Activated CD4-positive, alpha-beta T cell treated with anti-CD3 and anti-CD28 coated beads for 24 hours (primary cell): ENCODE measurements at regions not wholly inside any gene's neighbourhood (a gene's known extent, or its start where the extent isn't known, plus 50 kb on each side); places are given as distances from the start of the nearest gene placed in this dataset.

Experiments used
- DNase-seq, 2 donors: peaks; one replicate each; pipeline ENCODE4 v3.0.0-alpha.2; 2020; ENCODE audit warnings: low read depth in 2 of 2

DNA sequence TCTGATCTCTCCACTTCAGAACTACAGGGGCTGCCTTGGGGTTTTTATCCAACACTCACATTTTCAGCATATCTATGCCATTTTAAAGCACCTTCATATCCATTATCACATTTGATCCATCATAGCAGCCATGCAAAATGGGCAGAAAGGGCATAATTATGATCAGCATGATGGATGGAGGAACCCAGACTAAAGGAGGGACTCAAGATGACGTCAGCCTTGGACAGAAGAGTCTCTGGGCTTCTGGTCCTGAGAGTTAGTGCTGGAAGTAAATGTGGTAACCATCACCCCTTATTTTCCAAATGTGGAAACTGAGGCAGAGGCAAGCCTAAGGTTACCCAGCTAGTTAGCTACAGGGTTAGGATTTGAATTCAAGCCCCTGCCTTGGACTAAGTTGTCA is 273.1 kb downstream of the DRD1 start:
- no peak for DNase-seq

DNA sequence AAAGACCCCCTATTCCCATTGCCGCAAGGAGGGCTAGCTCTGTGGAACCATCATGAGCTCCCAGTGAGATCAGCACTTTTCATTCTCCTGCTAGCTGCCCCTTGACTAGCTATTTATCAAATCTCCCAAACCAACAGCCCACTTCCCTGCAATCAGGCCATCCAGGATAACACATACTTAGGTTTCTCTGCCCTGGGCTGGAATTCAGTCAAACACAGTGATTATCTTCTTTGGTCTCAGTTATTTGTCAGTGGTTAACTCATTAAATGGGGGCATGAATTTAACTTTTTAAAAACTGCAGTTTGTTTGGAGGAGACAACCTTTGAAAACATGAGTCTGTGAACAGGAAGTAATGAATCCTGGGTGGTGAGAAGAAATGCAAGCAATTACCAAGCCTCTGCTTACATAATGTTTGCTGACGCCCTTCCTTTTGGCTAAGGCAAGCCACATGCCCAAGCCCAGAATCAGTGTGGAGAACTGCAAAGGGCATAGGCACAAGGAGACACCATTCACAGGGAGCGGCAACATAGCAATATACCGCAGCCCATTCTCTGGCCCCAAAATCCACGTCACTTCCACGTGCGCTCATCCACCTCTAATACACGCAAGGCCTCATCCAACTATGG is 275.0 kb downstream of the DRD1 start:
- DNase-seq, result no peak

DNA sequence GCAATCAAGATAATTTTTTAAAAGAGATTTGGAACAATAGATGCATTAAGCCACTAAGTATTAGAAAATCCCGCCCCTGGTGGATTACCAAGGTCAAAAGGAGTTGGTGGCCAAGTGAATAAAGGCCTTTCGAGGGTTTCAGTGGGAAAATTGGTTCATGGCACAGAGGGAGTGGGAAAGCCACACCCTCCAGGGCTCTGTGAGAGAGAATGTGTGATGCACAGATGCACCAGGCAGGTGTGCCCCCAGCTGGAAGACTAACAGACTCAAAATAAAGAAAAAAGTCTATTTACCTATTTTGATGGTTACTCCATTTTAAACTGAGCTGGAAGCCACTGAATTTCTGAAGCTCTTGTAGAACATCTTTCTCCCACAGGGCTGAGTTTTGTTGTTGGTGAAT is 278.0 kb downstream of the DRD1 start:
- no peak for DNase-seq

DNA sequence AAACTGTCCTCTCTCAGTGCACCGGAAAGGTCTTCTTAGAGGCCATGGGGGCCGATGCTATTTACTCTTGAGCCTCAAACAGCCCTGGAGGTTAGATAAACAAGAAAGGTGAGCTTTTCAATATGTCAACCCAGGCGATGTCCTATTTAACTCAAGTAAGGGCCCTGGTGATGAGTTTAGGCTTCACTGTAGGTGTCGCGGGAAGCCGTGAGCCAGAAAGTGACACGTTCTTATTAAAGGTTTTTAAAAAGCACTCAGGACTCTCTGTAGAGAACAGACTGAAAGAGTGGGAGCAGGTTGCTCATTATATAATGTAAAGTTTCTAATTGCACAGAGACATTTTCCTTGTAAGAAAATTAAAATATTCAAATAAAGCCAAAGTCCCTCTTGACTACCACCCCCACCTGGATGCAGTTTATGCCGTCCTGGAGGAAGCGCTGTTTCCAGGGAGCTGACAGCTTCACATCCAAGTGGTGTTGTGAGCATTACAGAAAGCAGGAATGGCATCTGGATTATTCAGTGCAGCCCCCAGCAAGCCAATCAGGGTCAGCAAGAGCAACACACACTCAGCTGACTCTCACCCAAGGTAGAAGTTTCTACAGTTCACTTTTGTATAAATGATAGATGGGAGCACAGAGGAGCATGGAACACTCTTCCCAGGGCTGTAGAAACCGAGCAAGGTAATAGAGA is 280.3 kb downstream of the DRD1 start:
- DNase-seq, result no peak

DNA sequence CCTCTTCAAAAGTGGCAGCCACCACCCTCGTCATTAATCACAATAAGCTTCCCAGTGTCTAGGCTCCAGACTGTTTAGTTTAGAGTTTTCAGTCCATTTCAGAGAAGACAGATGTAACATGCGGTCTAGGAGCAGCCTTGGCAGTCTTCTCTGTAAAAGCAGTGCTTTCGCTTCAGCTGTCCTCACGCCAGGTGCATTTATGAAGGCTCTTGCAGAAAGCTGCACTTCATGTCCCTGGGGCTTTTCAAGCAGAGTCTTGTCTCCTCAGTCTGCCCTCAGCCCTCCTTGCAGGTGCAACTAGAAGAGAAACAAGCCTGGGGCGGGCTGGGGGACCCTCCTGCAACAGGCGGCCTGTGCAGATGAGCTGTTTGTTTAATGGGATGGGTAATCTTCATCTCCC is 281.9 kb downstream of the DRD1 start:
- no peak for DNase-seq

DNA sequence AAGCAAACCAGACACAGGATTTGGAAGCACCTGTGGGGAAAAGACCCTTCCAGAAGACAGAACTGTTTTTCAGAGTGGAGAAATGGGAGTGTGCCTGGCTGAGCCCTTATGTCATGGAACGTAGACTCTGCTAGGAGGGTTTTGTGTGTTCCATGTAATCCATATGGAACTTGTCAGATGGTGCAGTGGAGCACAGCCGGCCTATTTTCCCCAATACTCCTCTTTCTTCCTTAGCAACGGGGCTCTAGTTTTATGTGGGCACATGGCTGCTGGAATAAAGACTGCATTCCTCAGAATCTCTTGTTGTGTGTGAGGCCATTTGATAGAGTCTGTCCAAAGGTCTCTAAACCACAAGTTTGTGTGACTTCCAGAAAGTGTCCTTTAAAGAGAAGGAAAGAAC is 284.0 kb downstream of the DRD1 start:
- DNase-seq, result no peak

DNA sequence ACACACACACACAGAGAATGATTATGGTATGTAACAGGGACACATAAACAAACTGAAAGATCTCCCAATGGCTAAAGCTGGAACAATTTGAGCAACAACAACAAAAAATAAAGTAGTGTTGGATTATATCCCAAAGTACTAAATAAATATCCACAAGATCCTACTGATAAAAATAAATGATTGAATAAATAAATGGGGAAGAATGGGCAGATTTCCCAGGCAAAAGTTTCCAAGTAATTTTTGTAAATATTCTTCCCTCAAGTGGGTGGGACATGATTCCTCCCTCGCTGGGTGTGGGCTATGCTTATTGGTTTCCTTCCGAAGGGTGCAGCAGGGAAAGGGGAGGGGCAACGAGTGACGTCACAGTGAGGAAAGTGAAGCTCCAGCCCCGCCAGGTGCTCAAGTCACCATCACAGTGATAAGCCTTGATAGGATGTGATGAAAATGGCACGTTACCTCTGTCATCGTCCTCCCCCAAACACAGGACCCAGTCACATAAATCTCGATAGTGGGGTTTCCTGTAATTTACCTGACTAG is 295.3 kb downstream of the DRD1 start:
- no peak for DNase-seq

DNA sequence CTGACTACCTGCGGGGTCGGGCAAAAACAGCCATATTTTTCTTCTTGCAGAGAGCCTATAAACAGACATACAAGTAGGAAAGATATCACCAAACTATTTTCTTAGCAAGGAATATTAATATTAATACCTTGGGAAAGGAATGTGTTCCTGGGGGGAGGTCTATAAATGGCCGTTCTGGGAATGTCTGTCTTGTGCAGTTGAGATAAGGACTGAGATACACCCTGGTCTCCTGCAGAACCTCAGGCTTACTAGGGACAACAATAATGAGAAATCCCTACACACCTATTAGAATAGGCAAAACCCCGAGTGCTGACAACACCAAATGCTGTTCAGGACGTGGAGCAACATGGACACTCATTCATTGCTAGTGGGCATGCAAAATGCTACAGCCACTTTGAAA is 297.2 kb downstream of the DRD1 start:
- no peak for DNase-seq

DNA sequence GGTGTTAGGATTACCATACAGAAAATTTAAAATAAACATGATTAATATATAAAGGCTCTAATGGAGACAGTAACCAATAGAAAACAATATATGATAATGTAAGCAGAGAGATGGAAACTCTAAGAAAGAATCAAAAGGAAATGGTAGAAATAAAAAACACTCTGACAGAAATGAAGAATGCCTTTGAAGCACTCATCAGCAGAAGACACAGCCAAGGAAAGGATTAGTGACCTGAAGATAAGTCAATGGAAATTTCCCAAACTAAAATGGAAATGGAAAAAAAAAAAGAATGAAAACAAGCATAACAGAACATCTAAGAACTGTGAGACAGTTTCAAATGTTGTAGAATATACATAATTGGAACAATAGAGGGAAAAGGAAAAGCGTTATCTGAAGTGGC is 302.6 kb downstream of the DRD1 start:
- no peak for DNase-seq

DNA sequence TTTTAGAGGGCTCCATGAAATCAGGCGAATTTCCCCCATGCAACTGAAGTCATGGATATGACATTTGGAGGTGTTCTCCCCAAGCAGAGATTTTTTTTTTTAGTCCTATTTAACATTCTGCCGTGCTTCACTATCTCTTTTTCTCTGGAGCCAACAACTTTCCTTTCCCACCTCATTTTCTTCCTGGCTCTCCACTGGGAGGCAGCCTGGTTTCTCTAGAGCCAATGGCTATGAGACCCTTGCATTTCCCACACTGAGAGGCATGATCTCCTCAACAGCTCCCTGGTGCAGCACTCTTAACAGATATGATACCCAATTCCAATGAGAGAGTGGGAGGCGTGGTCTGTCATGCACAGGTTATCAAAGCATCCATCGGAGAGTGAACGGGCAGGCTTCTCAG is 310.8 kb downstream of the DRD1 start:
- DNase-seq, result no peak

DNA sequence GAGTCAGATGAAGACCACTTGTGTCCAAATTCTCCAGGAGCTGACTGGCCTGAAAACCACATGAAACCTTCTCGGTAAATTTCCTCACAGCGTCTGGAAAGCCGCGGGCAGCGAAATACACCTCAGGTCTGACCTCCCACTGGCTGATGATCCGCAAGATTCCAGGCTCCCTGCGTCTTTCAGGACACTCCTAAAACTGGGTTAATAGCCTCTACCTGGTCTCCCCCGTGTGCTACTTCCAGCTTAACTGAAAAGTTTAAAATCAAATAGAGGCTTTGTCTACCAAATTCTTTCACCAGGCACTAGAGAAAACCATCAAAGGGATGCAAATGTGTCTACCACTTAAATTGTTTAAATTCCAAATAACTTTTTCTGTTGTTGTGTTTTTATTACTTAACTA is 312.6 kb downstream of the DRD1 start:
- no peak for DNase-seq

DNA sequence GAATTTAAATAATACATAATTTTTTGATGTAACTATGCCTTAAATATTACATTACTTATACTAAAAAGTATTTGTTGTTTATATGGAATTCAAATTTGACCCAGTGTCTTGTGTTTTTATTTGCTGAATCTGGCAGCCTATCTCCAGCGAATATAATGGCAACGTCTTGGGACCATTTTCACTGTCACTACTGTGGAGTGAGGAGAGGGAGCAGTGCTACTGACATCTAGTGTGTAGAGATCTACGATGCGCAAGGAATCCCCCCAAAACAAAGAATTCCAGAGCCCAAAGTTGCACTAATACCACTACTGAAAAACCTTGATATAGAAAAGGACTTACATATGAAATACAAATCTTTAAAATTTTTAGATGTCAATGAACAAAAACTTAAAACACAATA is 314.4 kb downstream of the DRD1 start:
- DNase-seq, result no peak

DNA sequence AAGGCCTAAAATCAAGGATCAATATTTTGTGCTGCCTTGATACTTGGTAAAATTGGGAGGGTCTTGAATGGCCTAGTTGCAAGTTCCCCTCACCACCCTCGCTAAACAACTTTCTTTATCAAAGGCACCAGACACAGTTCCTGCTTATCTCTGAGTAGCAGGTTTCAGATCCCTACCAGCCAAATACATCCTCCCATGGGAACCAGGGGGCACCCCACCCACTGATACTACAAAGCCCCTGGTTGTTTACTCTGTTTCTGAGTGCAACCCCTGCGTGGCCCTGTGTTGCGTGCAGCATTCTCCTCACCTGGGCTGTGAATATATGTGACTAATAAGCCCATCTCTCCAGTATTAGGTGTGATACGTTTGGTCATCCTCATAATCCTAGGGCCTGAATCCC is 314.9 kb downstream of the DRD1 start:
- DNase-seq, result no peak

DNA sequence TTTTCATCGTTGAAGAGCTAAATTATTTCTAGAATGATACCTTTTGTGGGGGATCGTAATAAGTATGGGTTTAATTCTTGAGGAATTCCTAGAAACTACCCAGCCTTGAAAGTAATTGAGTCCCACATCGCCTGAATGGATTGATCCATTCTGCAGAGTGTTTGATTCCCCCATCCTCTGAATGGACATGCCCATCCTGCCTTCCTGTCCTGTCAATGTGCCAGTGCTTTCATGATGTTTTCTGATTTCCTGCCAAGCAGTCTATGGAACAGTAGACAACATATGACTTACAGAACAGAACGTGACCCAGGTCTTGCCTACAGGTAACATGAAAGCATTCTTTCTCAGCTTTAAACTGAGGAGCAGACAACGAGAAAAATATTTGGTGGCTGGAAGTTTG is 319.2 kb downstream of the DRD1 start:
- no peak for DNase-seq

DNA sequence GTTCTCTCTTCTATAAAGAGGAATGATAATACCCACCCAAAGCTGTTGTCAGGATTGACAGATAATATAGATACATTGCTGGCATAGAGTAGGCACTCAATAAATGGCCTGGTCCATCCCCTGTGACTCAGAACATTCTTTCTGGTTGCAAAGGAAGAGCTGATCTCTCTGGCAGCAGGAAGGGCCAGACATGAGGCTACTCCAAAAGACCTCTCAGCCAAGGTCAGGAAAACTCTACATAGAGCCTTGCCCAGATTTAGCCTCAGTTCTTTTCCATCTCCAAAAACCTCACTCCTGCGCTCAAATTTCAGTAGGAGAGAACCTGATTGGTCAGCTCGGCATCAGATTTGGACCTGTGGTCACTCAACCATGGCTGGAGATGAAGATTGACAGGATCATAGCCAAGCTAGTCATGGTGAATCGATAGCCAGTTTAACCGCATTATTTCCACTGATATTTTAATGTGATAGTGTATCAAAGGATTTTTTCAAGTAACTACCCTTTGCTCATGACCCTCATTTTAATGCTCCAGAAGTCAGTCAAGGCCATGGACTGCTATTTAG is 319.6 kb downstream of the DRD1 start:
- no peak for DNase-seq

DNA sequence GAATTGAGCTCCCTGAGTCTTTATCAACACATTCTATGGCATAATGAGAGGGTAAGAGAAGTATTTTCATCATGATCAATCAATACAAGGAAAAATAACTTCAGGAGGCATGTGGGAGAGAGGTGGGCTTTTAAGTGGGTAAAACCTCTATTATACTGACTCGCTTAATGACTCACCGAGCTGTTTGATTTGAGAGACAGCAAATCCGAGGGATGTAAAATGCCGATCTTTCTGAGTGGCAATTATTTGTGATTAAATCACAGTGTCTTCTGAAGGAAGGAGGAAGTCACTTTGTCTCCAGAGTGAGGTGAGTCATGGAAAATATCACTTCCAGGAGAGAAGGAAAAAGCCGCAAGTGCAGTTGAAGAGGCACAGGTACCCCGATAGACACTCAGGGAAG is 320.4 kb downstream of the DRD1 start:
- DNase-seq, result no peak

DNA sequence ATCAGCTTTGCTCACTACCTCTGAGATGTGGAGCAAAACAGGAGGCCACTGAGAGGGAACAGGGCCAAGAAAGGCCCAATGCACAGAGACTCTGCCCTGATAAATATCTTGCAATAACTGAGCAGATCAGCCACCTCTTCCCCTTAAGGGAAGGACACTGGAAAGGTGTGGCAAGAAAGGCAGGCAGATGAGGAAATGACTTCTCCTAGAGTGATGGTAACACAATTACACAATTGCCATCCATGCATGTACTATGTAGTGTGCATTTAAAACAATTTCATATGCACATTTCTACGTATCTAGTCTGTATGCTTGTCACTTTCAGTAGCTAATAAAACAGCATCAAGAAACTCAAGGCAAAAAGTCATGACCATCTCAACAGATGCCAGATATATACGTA is 322.5 kb downstream of the DRD1 start:
- DNase-seq, result no peak

DNA sequence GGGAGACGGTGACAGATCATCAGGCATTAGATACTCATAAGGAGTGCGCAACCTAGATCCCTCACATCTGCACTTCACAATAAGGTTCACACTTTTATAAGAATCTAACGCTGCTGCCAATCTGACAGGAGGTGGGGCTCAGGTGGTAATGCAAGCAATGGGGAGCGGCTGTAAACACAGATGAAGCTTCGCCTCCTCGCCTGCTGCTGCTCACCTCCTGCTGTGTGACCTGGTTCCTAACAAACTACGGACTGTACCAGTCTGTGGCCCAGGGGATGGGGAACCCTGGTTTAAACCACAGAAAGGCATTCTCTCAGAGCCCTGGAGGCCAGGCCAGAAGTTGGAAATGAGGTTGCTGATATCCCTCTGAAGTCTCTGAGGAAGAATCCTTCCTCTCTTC is 323.6 kb downstream of the DRD1 start:
- no peak for DNase-seq

DNA sequence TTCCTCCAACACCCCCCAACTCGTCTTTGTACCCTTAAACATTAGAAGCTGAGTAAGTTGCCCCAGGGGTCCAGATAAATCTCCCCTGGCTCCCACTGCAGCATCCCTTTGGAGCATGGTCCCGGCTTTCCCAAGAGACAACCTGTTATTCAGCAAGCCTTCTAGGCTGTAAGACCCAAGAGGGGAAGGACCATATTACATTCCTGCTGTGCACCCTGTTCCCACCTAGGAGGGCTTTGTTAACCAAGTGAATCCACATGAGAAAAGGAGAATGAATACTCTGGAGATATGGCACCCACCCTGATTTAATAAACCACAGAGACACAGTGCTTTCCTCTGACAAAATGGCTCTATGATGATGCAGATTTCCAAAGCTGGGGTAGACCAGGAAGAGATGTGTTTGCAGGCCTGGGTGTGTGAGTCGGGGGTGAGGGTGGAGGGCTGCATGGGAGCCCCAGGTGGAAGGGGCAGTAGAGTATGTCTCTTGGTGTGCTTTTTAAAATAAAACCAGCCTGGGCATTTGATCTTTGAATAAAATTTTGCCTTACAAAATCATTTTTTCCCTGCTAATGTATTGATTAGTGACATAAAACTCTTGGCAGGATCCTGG is 325.2 kb downstream of the DRD1 start:
- no peak for DNase-seq

DNA sequence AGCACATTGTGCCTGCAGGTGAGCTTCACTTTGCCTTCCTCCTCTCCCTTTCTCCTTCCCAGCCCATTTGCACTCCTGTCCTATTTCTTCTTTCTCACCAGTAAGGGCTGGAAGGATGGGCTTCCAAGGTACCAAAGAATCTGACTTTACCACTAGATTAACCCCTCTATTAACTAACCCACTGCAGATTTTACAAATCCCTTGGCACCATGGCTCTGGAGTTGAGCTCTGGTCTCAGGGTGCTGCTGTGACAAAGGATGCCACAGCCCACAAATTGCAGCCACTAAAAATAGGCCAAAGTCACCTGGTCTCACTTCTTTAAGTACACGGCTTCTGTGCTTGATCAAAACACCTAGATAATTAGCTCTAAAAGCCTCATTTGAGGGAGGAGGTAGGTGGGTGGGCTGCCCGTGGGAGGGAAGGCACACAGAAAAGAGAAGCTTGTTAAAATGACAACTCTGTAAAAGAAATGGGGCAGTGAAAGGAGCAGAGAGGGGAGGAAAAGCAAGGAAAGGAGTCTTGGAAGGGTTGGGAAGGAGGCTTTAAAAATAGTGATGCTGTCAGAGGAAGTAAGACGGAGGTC is 327.4 kb downstream of the DRD1 start:
- DNase-seq, result no peak

DNA sequence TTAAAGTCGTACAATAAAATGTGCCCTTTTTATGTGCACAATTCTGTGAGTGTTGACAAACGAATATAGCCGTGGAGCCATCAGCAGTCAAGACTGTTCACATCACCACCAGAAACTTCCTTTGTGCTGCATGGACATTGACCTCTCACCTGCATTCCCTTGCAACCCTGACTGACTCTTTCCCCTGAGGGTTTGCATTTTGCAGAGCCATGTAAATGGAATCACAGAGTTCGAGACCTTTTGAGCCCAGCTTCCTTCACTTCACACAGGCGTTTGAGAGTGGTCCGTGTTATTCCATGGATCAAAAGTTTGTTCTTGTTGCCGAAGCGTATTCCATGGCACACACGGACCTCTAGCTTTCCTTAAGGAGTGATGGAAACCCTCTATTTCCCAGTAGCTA is 328.2 kb downstream of the DRD1 start:
- DNase-seq, result no peak

DNA sequence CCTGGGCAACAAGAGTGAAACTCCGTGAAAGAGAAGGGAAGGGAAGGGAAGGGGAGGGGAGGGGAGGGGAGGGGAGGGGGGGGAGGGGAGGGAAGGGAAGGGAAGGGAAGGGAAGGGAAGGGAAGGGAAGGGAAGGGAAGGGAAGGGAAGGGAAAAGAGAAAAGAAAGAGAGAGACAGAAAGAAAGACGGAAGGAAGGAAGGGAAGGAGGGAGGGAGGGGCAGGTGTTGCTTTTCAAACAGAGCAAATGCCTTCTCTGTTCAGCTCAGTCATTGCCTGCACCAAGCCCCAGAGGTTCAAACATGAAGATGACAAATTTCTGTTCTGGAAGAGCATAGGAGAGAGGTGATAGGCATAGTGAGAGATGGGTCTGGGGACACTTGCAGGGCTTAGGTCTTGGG is 330.0 kb downstream of the DRD1 start:
- no peak for DNase-seq
